ENCODE measurements at regions not wholly inside any gene's neighbourhood (a gene's known extent, or its start where the extent isn't known, plus 50 kb on each side); places are given as distances from the start of the nearest gene placed in this dataset.

- DNase-seq (ENCODE audit: low spot score in 2 of 2): no peak
- H3K27me3 ChIP-seq: no peaks in the 10 kb centered on the region
- H3K4me1 ChIP-seq: peaks cover 19% of the 10 kb centered on the region
- H3K9me3 ChIP-seq: no peaks in the 10 kb centered on the region
- H3K36me3 ChIP-seq: no peaks in the 10 kb centered on the region
- WGBS: 81% methylated on average over 5 of the region's 5 CpGs
- H3K4me3 ChIP-seq: no peak overlapping the region
- no peak for TF ChIP-seq POLR2AphosphoS5 (IDR thresholded peaks at IDR 0.05)
- no peak for TF ChIP-seq CTCF (IDR thresholded peaks at IDR 0.05)
- no peak for TF ChIP-seq POLR2A (IDR thresholded peaks at IDR 0.05)
- no peak for TF ChIP-seq EP300 (IDR thresholded peaks at IDR 0.05)
- no peak overlapping the region for H3K27ac ChIP-seq
Measured at GRCh38 chr18:61735564-61736102, 157.2 kb downstream of the RNF152 start.

- 69% methylated on average over 3 of the region's 3 CpGs for WGBS
- Histone ChIP-seq H3K9me3 (no peaks in the 10 kb centered on the region), H3K4me3 (no peak overlapping the region), H3K27ac (no peak overlapping the region), H3K36me3 (no peaks in the 10 kb centered on the region), H3K4me1 (peaks cover 19% of the 10 kb centered on the region), H3K27me3 (no peaks in the 10 kb centered on the region)
- TF ChIP-seq POLR2AphosphoS5 (IDR thresholded peaks at IDR 0.05): no peak
- TF ChIP-seq CTCF (IDR thresholded peaks at IDR 0.05): no peak
- no peak for TF ChIP-seq POLR2A (IDR thresholded peaks at IDR 0.05)
- TF ChIP-seq EP300 (IDR thresholded peaks at IDR 0.05): no peak
- DNase-seq (ENCODE audit: low spot score in 2 of 2): no peak
Measured at GRCh38 chr18:61734396-61734795, 158.4 kb downstream of the RNF152 start.

GRCh38 chr18:61732854-61733253 lies 160.0 kb downstream of the RNF152 start:
- Histone ChIP-seq H3K4me3 (no peak overlapping the region), H3K27me3 (no peaks in the 10 kb centered on the region), H3K27ac (peak overlapping the region; percentile 63), H3K36me3 (no peaks in the 10 kb centered on the region), H3K9me3 (no peaks in the 10 kb centered on the region), H3K4me1 (peaks cover 19% of the 10 kb centered on the region)
- TF ChIP-seq POLR2A (IDR thresholded peaks at IDR 0.05) (no peak), EP300 (IDR thresholded peaks at IDR 0.05) (no peak), POLR2AphosphoS5 (IDR thresholded peaks at IDR 0.05) (no peak), CTCF (IDR thresholded peaks at IDR 0.05) (no peak)
- 80% methylated on average over 4 of the region's 4 CpGs for WGBS
- DNase-seq (ENCODE audit: low spot score in 2 of 2): no peak

GRCh38 chr18:61731693-61732376 lies 161.0 kb downstream of the RNF152 start:
- Histone ChIP-seq H3K9me3 (peaks cover under 1% of the 10 kb centered on the region), H3K27ac (peak overlapping the region; percentile 63), H3K36me3 (no peaks in the 10 kb centered on the region), H3K27me3 (no peaks in the 10 kb centered on the region), H3K4me3 (no peak overlapping the region), H3K4me1 (peaks cover 19% of the 10 kb centered on the region)
- no peak for DNase-seq (ENCODE audit: low spot score in 2 of 2)
- 37% methylated on average over 9 of the region's 9 CpGs for WGBS
- TF ChIP-seq CTCF (IDR thresholded peaks at IDR 0.05) (no peak), EP300 (IDR thresholded peaks at IDR 0.05) (no peak), POLR2AphosphoS5 (IDR thresholded peaks at IDR 0.05) (no peak), POLR2A (IDR thresholded peaks at IDR 0.05) (no peak)

- H3K4me1 ChIP-seq: peaks cover 19% of the 10 kb centered on the region
- peaks cover 5% of the 10 kb centered on the region for H3K9me3 ChIP-seq
- TF ChIP-seq CTCF (IDR thresholded peaks at IDR 0.05) (no peak), POLR2AphosphoS5 (IDR thresholded peaks at IDR 0.05) (no peak), POLR2A (IDR thresholded peaks at IDR 0.05) (no peak), EP300 (IDR thresholded peaks at IDR 0.05) (no peak)
- no peak for DNase-seq (ENCODE audit: low spot score in 2 of 2)
- no peaks in the 10 kb centered on the region for H3K36me3 ChIP-seq
- peak overlapping the region; percentile 63 for H3K27ac ChIP-seq
- WGBS: 49% methylated on average over 5 of the region's 5 CpGs
- no peak overlapping the region for H3K4me3 ChIP-seq
- H3K27me3 ChIP-seq: no peaks in the 10 kb centered on the region
Measured at GRCh38 chr18:61731178-61731577, 161.6 kb downstream of the RNF152 start.
